ENCODE measurements at regions not wholly inside any gene's neighbourhood (a gene's known extent, or its start where the extent isn't known, plus 50 kb on each side); places are given as distances from the start of the nearest gene placed in this dataset.
A peak's percentile ranks its signal among the peaks of the same experiment; 100 is the strongest.

DNA sequence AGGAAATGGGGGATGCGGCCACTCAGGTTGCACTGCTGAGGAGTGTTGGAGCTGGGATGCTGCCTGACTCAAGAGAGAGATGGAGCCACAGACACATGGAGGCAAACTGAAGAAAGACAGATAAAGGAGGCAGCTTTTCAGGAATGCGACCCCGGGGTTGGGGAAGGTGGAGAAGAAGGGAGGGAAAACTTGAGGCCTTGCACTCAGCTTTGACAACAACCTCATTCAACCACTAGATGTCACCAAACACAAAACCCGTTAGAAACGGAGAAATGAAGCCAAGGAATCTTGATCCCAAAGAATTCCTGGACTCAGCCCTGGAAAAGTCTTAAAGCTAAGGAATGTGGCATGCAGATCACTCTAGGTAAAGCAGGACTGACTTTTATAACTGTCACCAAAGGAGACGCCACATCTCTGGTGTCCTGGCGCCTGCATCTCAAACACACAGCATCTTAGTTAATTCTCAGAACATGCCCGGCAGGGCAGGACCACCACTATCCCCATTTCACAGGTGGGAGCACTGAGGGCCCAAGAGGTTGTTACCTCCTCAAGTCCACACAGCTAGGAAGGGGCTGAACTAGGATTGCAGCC, 59.6 kb upstream of the LMCD1 start:
- peak; percentile 53 for DNase-seq

DNA sequence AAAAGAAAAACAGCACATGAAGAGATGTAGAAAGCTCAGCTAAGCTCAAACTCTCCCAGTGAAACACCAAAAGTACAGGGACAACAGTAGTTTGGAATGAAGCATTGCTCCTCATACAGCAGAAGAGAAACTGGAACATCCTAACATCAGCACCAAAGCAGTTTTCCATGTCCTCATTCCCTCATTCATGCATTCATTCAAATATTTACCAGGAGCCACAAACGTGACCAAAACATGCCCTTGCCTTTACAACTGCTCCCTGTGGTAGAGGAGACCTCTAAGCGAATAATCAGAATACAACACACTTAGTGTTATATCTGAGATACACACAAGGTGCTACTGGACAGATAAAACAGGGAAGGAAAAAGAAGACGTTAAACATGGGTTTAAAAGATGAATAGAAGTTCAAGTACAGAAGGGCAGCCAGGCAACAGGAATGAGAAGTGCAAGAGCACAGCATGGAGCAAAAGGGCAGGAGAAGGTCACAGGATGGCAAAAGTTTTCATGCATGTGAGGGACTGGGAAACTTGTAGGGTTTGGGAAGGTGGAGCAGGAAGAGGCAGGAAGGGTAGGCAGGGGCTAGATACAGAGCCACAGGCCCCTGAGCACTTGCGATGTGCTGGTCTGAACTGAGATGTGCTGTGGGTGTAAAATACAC, 58.5 kb upstream of the LMCD1 start:
- no peak for DNase-seq

DNA sequence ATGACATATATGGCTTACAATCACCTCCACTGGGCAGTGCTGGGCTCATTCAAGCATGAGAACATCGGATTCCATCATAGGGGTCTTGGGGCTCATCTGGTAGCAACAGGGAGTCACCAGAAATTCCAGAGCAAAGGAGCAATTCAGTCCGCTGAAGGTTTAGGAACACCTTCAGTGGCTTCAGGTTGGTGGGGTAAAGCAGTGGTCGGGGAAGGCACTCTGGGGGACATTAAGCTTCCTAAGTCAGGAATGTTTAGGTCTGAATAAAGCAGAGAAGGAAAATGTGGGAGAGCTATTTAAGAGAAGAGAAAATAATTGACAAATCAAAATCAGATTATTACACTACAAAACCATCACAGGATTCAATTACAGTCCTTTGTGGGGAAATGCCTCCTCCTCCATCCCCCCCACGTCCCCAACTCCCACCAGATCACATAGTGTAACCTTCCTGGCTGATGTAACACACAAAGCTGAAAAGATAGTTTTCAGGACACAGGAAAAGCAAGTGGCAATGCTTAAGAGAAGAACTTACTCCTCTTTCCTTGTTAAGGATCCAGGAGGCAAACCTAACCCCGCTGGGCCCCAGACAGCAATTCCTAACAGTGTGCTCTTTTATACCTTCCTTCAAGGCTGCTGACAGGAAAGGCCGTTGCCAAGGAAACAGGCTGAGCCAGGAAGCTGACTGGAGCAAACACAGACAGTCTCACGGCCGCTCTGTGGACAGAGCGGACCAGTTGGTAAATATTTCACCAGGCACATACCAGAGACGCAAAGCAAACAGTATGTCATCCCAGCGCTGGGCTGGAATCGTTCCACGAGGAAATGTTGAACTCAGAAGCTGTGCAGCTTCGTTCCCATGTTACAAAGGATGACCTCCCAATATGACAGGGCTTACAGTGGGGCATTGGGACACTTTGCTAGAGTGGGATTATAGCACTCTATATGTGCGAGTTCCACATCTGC, 57.5 kb upstream of the LMCD1 start:
- peak; percentile 98 for DNase-seq

DNA sequence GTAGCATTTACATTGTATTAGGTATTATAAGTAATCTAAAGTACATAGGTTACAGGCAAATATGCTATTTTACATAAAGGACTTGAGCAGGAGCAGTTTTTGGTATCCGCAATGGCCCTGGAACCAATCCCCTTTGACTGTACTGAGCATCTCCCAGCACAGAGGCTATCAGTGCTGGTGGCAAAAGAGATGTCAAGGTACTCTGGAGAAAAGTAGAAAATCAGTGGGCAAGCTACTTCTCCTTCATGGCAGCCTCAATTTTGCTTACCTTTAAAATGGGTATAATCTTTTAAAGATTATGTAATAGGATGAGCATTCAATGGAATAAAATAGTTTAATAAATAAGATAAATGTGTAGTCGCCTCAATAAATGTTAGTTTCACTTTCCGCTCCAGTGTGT, 56.7 kb upstream of the LMCD1 start:
- no peak for DNase-seq

DNA sequence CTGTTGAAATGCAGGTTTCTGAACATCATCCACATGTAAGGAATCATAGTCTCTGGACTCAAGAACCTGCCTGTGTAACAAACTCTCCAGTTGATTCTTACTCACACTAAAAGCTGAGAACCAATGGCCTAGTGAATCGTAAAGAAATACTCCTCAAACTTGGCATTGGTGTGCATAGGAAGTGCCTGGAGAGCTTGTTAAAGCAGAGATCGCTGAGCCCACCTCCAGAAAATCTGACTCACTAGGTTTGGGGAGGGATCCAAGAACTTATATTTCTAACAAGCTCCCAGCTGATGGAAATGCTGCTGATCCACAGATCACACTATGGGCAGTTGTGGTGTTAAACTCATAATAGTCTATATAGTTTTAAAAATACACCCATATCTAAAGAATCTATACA, 55.8 kb upstream of the LMCD1 start:
- peak; percentile 86 for DNase-seq

DNA sequence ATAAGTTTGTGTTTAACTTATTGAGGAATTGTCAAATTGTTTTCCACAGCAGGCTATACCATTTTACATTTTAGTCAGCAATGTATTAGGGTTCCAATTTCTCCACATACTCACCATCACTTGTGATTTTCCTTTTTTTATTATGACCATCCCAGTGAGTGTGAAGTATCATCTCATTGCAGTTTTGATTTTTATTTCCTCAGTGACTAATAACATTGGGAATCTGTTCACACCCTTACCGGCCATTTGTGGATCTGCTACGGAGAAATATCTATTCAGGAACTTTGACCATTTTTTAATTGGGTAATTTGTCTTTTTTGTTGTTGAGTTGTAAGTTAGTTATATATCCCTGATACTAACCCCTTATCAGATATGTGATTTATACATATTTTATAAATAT, 54.8 kb upstream of the LMCD1 start:
- DNase-seq = no peak

DNA sequence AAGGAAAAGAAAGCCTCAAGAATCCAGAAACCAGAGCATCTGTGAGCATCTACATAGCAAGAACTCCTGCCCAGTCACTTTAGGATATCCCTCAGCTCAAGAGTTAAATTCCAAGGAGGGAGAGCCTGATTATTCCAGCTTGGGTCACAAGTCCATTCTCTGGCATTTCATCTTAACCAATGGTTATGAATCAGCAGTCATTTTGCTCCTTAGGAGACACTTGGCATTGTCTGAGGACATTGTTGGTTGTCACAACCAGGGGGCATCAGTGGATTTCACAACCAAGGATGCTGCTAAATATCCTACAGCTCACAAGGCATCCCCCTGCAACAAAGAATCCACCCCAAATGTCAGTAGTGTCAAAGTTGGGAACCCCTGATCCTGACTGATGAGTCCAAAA, 51.0 kb upstream of the LMCD1 start:
- DNase-seq = no peak

DNA sequence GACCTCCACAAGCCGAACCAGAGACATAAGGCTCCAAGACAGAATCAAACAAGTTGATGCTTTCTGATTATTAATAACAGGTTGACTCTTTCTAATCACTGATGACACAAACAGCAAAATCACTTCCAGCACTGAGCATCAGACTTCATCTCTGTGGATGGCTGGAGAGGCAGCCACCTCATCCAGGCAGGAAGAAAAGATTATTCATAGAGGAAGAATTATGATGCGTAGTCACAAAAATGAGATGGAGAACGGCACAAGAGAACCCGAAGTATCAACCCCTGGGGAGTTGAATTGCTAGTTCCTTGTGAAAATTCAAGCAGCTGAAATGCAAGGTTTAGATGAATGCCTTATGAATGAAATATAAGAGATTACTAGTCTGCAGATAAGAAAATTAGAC, 49.9 kb upstream of the LMCD1 start:
- peak; percentile 63 for DNase-seq
